H9 (cell line): ENCODE measurements at regions not wholly inside any gene's neighbourhood (a gene's known extent, or its start where the extent isn't known, plus 50 kb on each side); places are given as distances from the start of the nearest gene placed in this dataset.
"Not testable (repeated sequence)": the region's sequence is repeated elsewhere in the genome, so short reads cannot be mapped to it uniquely, and the experiment has no call there.

Source experiments
- DNase-seq: peaks from one replicate; pipeline ENCODE4 v3.0.0-alpha.2; 2017
- H2AFZ ChIP-seq: one replicate; pipeline ENCODE4 v1.6.1; 2013; ENCODE audit warnings: mild to moderate bottlenecking, low read length, control low read depth, moderate library complexity
- H2AK5ac ChIP-seq: 2 replicates; pipeline ENCODE4 v1.6.1; 2013; ENCODE audit warnings: low read length, control low read depth, mixed read lengths; ENCODE audit not compliant: insufficient read length
- H2BK120ac ChIP-seq: one replicate; pipeline ENCODE4 v1.6.1; 2013; ENCODE audit warnings: low read depth, mild to moderate bottlenecking, low read length, control low read depth, inconsistent platforms; ENCODE audit not compliant: poor library complexity, severe bottlenecking
- H2BK12ac ChIP-seq: 2 replicates; pipeline ENCODE4 v1.6.1; 2013; ENCODE audit warnings: low read length, control low read depth, mixed read lengths, low read depth; ENCODE audit not compliant: insufficient read length
- H2BK15ac ChIP-seq: 2 replicates; pipeline ENCODE4 v1.6.1; 2013; ENCODE audit warnings: low read depth, low read length, control low read depth
- H2BK20ac ChIP-seq: one replicate; pipeline ENCODE4 v1.6.1; 2013; ENCODE audit warnings: low read depth, mild to moderate bottlenecking, low read length, control low read depth, inconsistent platforms; ENCODE audit not compliant: poor library complexity, severe bottlenecking
- H2BK5ac ChIP-seq: 2 replicates; pipeline ENCODE4 v1.6.1; 2013; ENCODE audit warnings: low read length, control low read depth, mixed read lengths; ENCODE audit not compliant: insufficient read length
- H3K14ac ChIP-seq: 2 replicates; pipeline ENCODE4 v1.6.1; 2013; ENCODE audit warnings: low read length, control low read depth; ENCODE audit not compliant: insufficient read depth
- H3K18ac ChIP-seq: 2 replicates; pipeline ENCODE4 v1.6.1; 2013; ENCODE audit warnings: low read depth, mild to moderate bottlenecking, mixed read lengths, low read length, control low read depth; ENCODE audit not compliant: insufficient read length
- H3K23ac ChIP-seq: 2 replicates; pipeline ENCODE4 v1.6.1; 2013; ENCODE audit warnings: low read length, control low read depth, mixed read lengths, low read depth; ENCODE audit not compliant: insufficient read length
- H3K23me2 ChIP-seq: 2 replicates; pipeline ENCODE4 v1.6.1; 2013; ENCODE audit warnings: low read depth, mild to moderate bottlenecking, mixed read lengths, low read length, control low read depth; ENCODE audit not compliant: insufficient read length, poor library complexity, severe bottlenecking
- H3K27ac ChIP-seq: 2 replicates; pipeline ENCODE4 v1.5.1; 2013; ENCODE audit warnings: low read length, control low read depth, mixed read lengths, low read depth; ENCODE audit not compliant: insufficient read length
- H3K27me3 ChIP-seq: 2 replicates; pipeline ENCODE4 v1.6.1; 2013; ENCODE audit warnings: low read length, control low read depth, inconsistent platforms; ENCODE audit not compliant: insufficient read depth
- H3K4ac ChIP-seq: 2 replicates; pipeline ENCODE4 v1.6.1; 2013; ENCODE audit warnings: low read depth, mild to moderate bottlenecking, control low read depth, inconsistent platforms, low read length, moderate library complexity
- H3K4me1 ChIP-seq: 2 replicates; pipeline ENCODE4 v1.6.1; 2013; ENCODE audit warnings: low read length, control low read depth, inconsistent platforms; ENCODE audit not compliant: insufficient read depth
- H3K4me2 ChIP-seq: 2 replicates; pipeline ENCODE4 v1.6.1; 2013; ENCODE audit warnings: low read length, control low read depth, mixed read lengths; ENCODE audit not compliant: insufficient read length, insufficient read depth
- H3K56ac ChIP-seq: 2 replicates; pipeline ENCODE4 v1.6.1; 2013; ENCODE audit warnings: low read depth, mild to moderate bottlenecking, mixed read lengths, low read length, control low read depth; ENCODE audit not compliant: insufficient read length
- H3K79me1 ChIP-seq: 2 replicates; pipeline ENCODE4 v1.6.1; 2013; ENCODE audit warnings: low read depth, mild to moderate bottlenecking, moderate library complexity, low read length, control low read depth, inconsistent platforms; ENCODE audit not compliant: insufficient read depth, poor library complexity, severe bottlenecking
- H3K79me2 ChIP-seq: 2 replicates; pipeline ENCODE4 v1.6.1; 2013; ENCODE audit warnings: low read length, control low read depth, inconsistent platforms; ENCODE audit not compliant: insufficient read depth
- H3K9ac ChIP-seq: 2 replicates; pipeline ENCODE4 v1.6.1; 2013; ENCODE audit warnings: low read length, control low read depth, mixed read lengths; ENCODE audit not compliant: insufficient read length; ENCODE audit errors: extremely low read depth
- H3K9me3 ChIP-seq: one replicate; pipeline ENCODE4 v1.6.1; 2013; ENCODE audit warnings: low read depth, low read length, inconsistent platforms; ENCODE audit not compliant: control insufficient read depth
- H3T11ph ChIP-seq: one replicate; pipeline ENCODE4 v1.6.1; 2013; ENCODE audit warnings: mild to moderate bottlenecking, low read length, control low read depth, inconsistent platforms
- H4K20me1 ChIP-seq: one replicate; pipeline ENCODE4 v1.6.1; 2013; ENCODE audit not compliant: control insufficient read depth, insufficient read length, insufficient read depth
- H4K5ac ChIP-seq: 2 replicates; pipeline ENCODE4 v1.6.1; 2013; ENCODE audit warnings: low read depth, mild to moderate bottlenecking, mixed read lengths, low read length, control low read depth; ENCODE audit not compliant: insufficient read length
- H4K8ac ChIP-seq: replicated peaks from 2 replicates; pipeline ENCODE4 v1.6.1; 2013; ENCODE audit warnings: low read length, control low read depth, mixed read lengths, low read depth; ENCODE audit not compliant: insufficient read length
- H4K91ac ChIP-seq: 2 replicates; pipeline ENCODE4 v1.6.1; 2013; ENCODE audit warnings: low read depth, mild to moderate bottlenecking, moderate library complexity, mixed read lengths, low read length, control low read depth; ENCODE audit not compliant: insufficient read length
- H3K27ac Mint-ChIP-seq, 3 experiments: 2 replicates in 2 of 3; 3 replicates in 1 of 3; pipeline ENCODE4 v1.8.0; 2020 to 2021; ENCODE audit warnings: mixed read lengths in 3 of 3, mild to moderate bottlenecking in 1 of 3, moderate library complexity in 1 of 3
- H3K27me3 Mint-ChIP-seq: 2 replicates; pipeline ENCODE4 v1.8.0; 2021; ENCODE audit warnings: low read depth, mild to moderate bottlenecking, moderate library complexity, mixed read lengths
- H3K36me3 Mint-ChIP-seq, 3 experiments: 2 replicates in 2 of 3; 3 replicates in 1 of 3; pipeline ENCODE4 v1.8.0; 2020 to 2021; ENCODE audit warnings: low read depth in 3 of 3, mixed read lengths in 3 of 3; ENCODE audit not compliant: insufficient read depth in 1 of 3
- H3K4me1 Mint-ChIP-seq, 2 experiments: 2 replicates each; pipeline ENCODE4 v1.8.0; 2020; ENCODE audit warnings: mixed read lengths in 2 of 2
- H3K4me3 Mint-ChIP-seq, 2 experiments: 2 replicates in 1 of 2; 3 replicates in 1 of 2; pipeline ENCODE4 v1.8.0; 2020 to 2021; ENCODE audit warnings: mild to moderate bottlenecking in 2 of 2, mixed read lengths in 2 of 2, moderate library complexity in 1 of 2
- H3K9me3 Mint-ChIP-seq, 2 experiments: 2 replicates in 1 of 2; 3 replicates in 1 of 2; pipeline ENCODE4 v1.8.0; 2020; ENCODE audit warnings: mild to moderate bottlenecking in 2 of 2, mixed read lengths in 2 of 2, moderate library complexity in 1 of 2
- WGBS: extraction: QIAGEN DNeasy Blood & Tissue Kit; methylation state at CpG from one replicate; pipeline ENCODE4 v1.1.7; 2013; ENCODE audit warnings: missing lambda C conversion rate, low lambda C conversion rate, mixed read lengths; ENCODE audit not compliant: insufficient read length; ENCODE audit errors: extremely low coverage; 5-methylcytosine and 5-hydroxymethylcytosine counted together

DNA sequence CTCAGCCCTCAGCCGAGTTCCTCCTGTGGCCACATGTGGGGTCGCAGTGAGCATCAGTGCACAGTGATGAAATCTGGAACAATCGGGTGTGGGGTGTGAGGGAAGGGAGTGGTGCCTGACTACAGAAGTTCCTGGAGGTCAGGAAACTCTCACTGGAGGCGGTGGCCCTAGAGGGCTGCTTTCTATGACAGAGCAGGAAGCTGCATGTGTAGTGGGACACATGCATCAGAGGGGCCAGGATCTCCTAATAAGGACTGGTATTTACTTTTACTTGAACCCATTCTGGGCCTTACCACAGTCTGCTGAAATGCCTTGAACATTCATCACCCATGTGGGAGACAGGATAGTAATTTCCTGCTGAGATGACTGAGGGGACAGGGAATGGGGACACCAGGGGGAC, 952.0 kb downstream of the SPATA31A6 start:
- H3K4me1 ChIP-seq, H3K27ac ChIP-seq, H2AK5ac ChIP-seq, H3K27me3 ChIP-seq, H3K27ac Mint-ChIP-seq, H3K4me3 Mint-ChIP-seq, H2AFZ ChIP-seq, H4K8ac ChIP-seq, H3K18ac ChIP-seq, H2BK15ac ChIP-seq, H3K23me2 ChIP-seq, H3K4ac ChIP-seq, H2BK120ac ChIP-seq, H4K20me1 ChIP-seq, H4K91ac ChIP-seq, H3K14ac ChIP-seq, H3K9me3 ChIP-seq, H3K36me3 Mint-ChIP-seq, H3K9ac ChIP-seq, H3T11ph ChIP-seq, H2BK12ac ChIP-seq, H3K56ac ChIP-seq, H3K4me1 Mint-ChIP-seq, H2BK20ac ChIP-seq, H2BK5ac ChIP-seq, H3K79me1 ChIP-seq, H3K4me2 ChIP-seq, DNase-seq, H4K5ac ChIP-seq, H3K23ac ChIP-seq, H3K79me2 ChIP-seq: not testable (repeated sequence)
- Mint-ChIP-seq H3K27me3 (peaks cover 39% of the 10 kb centered on the region), H3K9me3 (peaks cover 9 to 19% of the 10 kb centered on the region in 2 experiments)
- WGBS, result no CpG with 5 or more reads among the region's 4 CpGs

DNA sequence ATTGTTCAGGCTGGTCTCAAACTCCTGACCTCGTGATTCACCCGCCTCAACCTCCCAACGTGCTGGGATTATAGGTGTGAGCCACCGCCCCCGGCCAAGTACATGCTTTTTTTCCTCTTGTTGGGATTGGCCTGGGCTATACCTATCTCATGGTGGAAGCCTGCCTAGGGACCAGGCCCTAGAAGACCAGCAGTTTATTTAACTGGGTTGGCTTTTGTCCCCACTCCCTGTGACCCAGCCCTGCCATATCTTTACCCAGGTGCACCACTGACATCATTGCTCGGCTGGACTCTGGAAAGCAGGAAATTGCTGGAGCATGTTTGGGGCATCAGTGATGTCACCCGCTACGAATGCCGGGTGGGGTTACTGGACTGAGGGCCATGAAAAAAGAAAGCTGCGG, 955.5 kb downstream of the SPATA31A6 start:
- Mint-ChIP-seq H3K9me3 (peaks cover 15 to 22% of the 10 kb centered on the region in 2 experiments), H3K27me3 (peaks cover 34% of the 10 kb centered on the region)
- not testable (repeated sequence) for H3K4me3 Mint-ChIP-seq, H3K23ac ChIP-seq, H3K4ac ChIP-seq, H3K79me1 ChIP-seq, H3K18ac ChIP-seq, H3K4me1 Mint-ChIP-seq, H3K27me3 ChIP-seq, H3K27ac ChIP-seq, H2BK15ac ChIP-seq, H3K36me3 Mint-ChIP-seq, H4K91ac ChIP-seq, H3K27ac Mint-ChIP-seq, H3K9ac ChIP-seq, H2BK20ac ChIP-seq, H3K14ac ChIP-seq, H4K5ac ChIP-seq, H2BK12ac ChIP-seq, H2AK5ac ChIP-seq, H3K56ac ChIP-seq, H2AFZ ChIP-seq, H2BK120ac ChIP-seq, H3K9me3 ChIP-seq, H4K20me1 ChIP-seq, H2BK5ac ChIP-seq, H3K4me1 ChIP-seq, H3T11ph ChIP-seq, H4K8ac ChIP-seq, H3K4me2 ChIP-seq, H3K23me2 ChIP-seq, H3K79me2 ChIP-seq, DNase-seq
- WGBS, result no CpG with 5 or more reads among the region's 10 CpGs
